AG04450 (cell line): ENCODE measurements at regions not wholly inside any gene's neighbourhood (a gene's known extent, or its start where the extent isn't known, plus 50 kb on each side); places are given as distances from the start of the nearest gene placed in this dataset.

Experiments used
- CTCF ChIA-PET: fragments of 300-600, 350-600 bp; formaldehyde crosslinking; extraction: SDS; loops from one replicate; lab custom pipeline; 2022; ENCODE audit warnings: antibody characterized with exemption, inconsistent platforms; lab: Charles Lee
- POLR2A ChIA-PET: fragments of 350-600 bp; formaldehyde crosslinking; extraction: SDS; loops from one replicate; lab custom pipeline; 2021; ENCODE audit warnings: antibody characterized with exemption, inconsistent platforms; lab: Yijun Ruan, JAX
- DNase-seq: peaks from one replicate; pipeline ENCODE4 v3.0.0-alpha.2; 2011; ENCODE audit warnings: low read depth, low spot score
- H3K27ac ChIP-seq: one replicate; pipeline ENCODE4 v1.5.1; 2012; ENCODE audit warnings: low read depth, low read length, control low read depth
- H3K27me3 ChIP-seq: one replicate; pipeline ENCODE4 v1.6.0; 2012; ENCODE audit warnings: low read length; ENCODE audit not compliant: control insufficient read depth, insufficient read depth
- H3K4me3 ChIP-seq: 2 replicates; pipeline ENCODE4 v1.5.1; 2011; ENCODE audit warnings: mild to moderate bottlenecking, low read depth, low read length, control low read depth
- H3K9me3 ChIP-seq: 2 replicates; pipeline ENCODE4 v1.5.1; 2012; ENCODE audit warnings: low read length; ENCODE audit not compliant: control insufficient read depth, insufficient read depth
- CTCF ChIP-seq: IDR thresholded peaks from 2 replicates; pipeline ENCODE4 v1.5.1; 2011; ENCODE audit warnings: low read depth, low read length, control low read depth, inconsistent platforms

- no peak overlapping the region for H3K4me3 ChIP-seq
- H3K27me3 ChIP-seq = no peaks in the 10 kb centered on the region
- ChIA-PET CTCF (no interaction called here), POLR2A (no interaction called here)
- H3K27ac ChIP-seq = no peak overlapping the region
- no peak for TF ChIP-seq CTCF
- peaks cover 19% of the 10 kb centered on the region for H3K9me3 ChIP-seq
- DNase-seq = no peak
Observed at GRCh38 chr22:47421846-47422245, 659.4 kb downstream of the TBC1D22A start.

DNA sequence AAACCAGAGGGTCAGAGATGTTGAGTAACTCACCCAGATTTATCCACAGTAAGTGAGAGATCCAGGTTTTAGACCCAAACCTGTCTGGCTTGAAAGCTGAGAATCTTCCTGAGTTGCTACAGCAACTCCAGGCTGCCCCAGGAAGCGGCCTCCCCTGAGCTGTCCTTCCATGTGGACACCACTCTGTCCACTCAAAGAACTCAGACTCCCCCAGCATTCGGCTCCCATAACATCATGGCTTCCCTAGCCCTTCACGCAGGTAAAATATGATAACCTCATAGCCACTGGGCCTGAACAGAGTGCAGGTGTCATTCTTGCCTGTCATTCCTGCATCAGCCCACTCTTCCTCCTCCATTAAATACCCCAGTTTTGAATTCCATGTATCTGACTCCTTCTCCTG is 657.8 kb downstream of the TBC1D22A start:
- CTCF ChIA-PET = no interaction called here
- DNase-seq = no peak
- POLR2A ChIA-PET = no interaction called here
- Histone ChIP-seq H3K27ac (no peak overlapping the region), H3K9me3 (peaks cover 19% of the 10 kb centered on the region), H3K4me3 (no peak overlapping the region), H3K27me3 (no peaks in the 10 kb centered on the region)
- no peak for TF ChIP-seq CTCF

- Histone ChIP-seq H3K27ac (no peak overlapping the region), H3K9me3 (peaks cover 14% of the 10 kb centered on the region), H3K27me3 (no peaks in the 10 kb centered on the region), H3K4me3 (no peak overlapping the region)
- TF ChIP-seq CTCF = no peak
- no peak for DNase-seq
- CTCF ChIA-PET = no interaction called here
- POLR2A ChIA-PET = no interaction called here
Observed at GRCh38 chr22:47419239-47419638, 656.8 kb downstream of the TBC1D22A start.

- no peak for TF ChIP-seq CTCF
- no peak overlapping the region for H3K4me3 ChIP-seq
- CTCF ChIA-PET = no interaction called here
- POLR2A ChIA-PET = no interaction called here
- DNase-seq = no peak
- H3K9me3 ChIP-seq = peaks cover 6% of the 10 kb centered on the region
- H3K27me3 ChIP-seq = no peaks in the 10 kb centered on the region
- H3K27ac ChIP-seq = no peak overlapping the region
Observed at GRCh38 chr22:47417699-47418098, 655.2 kb downstream of the TBC1D22A start.

GRCh38 chr22:47411006-47411405 is 648.6 kb downstream of the TBC1D22A start:
- CTCF ChIA-PET = no interaction called here
- TF ChIP-seq CTCF = no peak
- DNase-seq = no peak
- Histone ChIP-seq H3K27me3 (peaks cover 5% of the 10 kb centered on the region), H3K4me3 (no peak overlapping the region), H3K27ac (no peak overlapping the region), H3K9me3 (peaks cover 2% of the 10 kb centered on the region; the same call in 1 of the 2 replicates)
- POLR2A ChIA-PET = no interaction called here
